Astrocyte (in vitro differentiated cells and primary cell): ENCODE measurements at regions not wholly inside any gene's neighbourhood (a gene's known extent, or its start where the extent isn't known, plus 50 kb on each side); places are given as distances from the start of the nearest gene placed in this dataset.
"Not testable (repeated sequence)": the region's sequence is repeated elsewhere in the genome, so short reads cannot be mapped to it uniquely, and the experiment has no call there.

Experiments
- EZH2 ChIP-seq: IDR thresholded peaks from 2 replicates; pipeline ENCODE4 v1.6.1; 2012; ENCODE audit warnings: mild to moderate bottlenecking, low read length, inconsistent platforms; ENCODE audit not compliant: insufficient read depth
- TF ChIP-seq, protein P1 (sequence below): IDR thresholded peaks from 2 replicates; pipeline ENCODE4 v1.5.1; 2011; ENCODE audit warnings: low read depth, mild to moderate bottlenecking, inconsistent platforms, low read length, moderate library complexity; ENCODE audit not compliant: insufficient read depth

DNA sequence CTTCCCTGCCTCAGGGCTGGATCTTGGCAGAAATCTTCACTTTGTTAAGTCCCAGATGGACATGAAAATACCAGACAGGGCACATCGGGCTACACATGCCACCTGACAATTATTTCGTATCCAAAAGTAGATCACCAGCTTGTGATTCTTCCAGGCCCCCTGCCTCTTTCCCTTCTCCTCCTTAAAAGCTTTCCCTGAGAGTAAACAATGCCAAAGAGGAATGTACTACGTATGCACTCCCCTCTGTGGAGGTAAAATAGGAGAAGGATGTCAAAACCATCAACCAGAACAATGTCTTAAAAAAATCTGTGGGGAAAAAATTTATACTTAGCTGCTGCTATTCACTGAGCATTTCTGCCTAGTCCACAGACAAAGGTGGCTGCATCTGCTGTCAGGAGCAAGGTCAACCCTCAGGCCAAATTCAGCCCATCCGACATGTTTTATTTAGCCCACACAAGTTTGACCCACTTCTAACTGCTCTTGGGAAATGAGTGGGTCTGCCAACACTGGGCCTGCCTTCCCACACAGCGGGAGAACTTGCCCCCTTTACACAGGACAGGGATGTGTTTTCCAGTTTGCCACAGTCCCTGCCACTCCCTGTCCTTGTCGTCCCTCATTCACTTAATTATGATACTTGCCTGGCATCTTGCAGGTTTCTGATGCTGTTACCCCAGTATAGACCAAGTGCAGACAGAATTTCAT, 165.8 kb upstream of the NBPF9 start:
- TF ChIP-seq, protein P1, sequence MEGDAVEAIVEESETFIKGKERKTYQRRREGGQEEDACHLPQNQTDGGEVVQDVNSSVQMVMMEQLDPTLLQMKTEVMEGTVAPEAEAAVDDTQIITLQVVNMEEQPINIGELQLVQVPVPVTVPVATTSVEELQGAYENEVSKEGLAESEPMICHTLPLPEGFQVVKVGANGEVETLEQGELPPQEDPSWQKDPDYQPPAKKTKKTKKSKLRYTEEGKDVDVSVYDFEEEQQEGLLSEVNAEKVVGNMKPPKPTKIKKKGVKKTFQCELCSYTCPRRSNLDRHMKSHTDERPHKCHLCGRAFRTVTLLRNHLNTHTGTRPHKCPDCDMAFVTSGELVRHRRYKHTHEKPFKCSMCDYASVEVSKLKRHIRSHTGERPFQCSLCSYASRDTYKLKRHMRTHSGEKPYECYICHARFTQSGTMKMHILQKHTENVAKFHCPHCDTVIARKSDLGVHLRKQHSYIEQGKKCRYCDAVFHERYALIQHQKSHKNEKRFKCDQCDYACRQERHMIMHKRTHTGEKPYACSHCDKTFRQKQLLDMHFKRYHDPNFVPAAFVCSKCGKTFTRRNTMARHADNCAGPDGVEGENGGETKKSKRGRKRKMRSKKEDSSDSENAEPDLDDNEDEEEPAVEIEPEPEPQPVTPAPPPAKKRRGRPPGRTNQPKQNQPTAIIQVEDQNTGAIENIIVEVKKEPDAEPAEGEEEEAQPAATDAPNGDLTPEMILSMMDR, result not testable (repeated sequence)
- not testable (repeated sequence) for TF ChIP-seq EZH2
